RWPE2 (cell line): ENCODE measurements at regions not wholly inside any gene's neighbourhood (a gene's known extent, or its start where the extent isn't known, plus 50 kb on each side); places are given as distances from the start of the nearest gene placed in this dataset.

ENCODE experiments used
- ATAC-seq: fragments of 200-7000 bp; cut with Tn5 transposase; 3 replicates; pipeline ENCODE4 v1.9.1; 2021; ENCODE audit warnings: low read depth
- DNase-seq: peaks from one replicate; pipeline ENCODE4 v3.0.0-alpha.2; 2020; ENCODE audit warnings: low spot score
- H3K27ac ChIP-seq: fragments of 450-650 bp; 2 replicates; pipeline ENCODE4 v1.5.1; 2017; ENCODE audit warnings: mild to moderate bottlenecking; ENCODE audit not compliant: poor library complexity, severe bottlenecking
- H3K27me3 ChIP-seq: fragments of 250-450 bp; sonication (Bioruptor Pico); 2 replicates; pipeline ENCODE4 v1.5.1; 2021; ENCODE audit warnings: mild to moderate bottlenecking, moderate library complexity; ENCODE audit not compliant: insufficient read depth, poor library complexity, severe bottlenecking
- H3K36me3 ChIP-seq: fragments of 250-450 bp; sonication (Bioruptor Pico); 2 replicates; pipeline ENCODE4 v1.5.1; 2020; ENCODE audit warnings: low read depth, mild to moderate bottlenecking, moderate library complexity
- H3K4me1 ChIP-seq: fragments of 250-450 bp; sonication (Bioruptor Pico); 2 replicates; pipeline ENCODE4 v1.5.1; 2021; ENCODE audit warnings: mild to moderate bottlenecking, moderate library complexity; ENCODE audit not compliant: insufficient read depth, poor library complexity, severe bottlenecking
- H3K4me3 ChIP-seq: fragments of 250-450 bp; sonication (Bioruptor Pico); 2 replicates; pipeline ENCODE4 v1.5.1; 2021; ENCODE audit warnings: mild to moderate bottlenecking, moderate library complexity; ENCODE audit not compliant: severe bottlenecking
- H3K9me3 ChIP-seq: fragments of 250-450 bp; sonication (Bioruptor Pico); 2 replicates; pipeline ENCODE4 v1.5.1; 2021; ENCODE audit warnings: mild to moderate bottlenecking, moderate library complexity; ENCODE audit not compliant: severe bottlenecking
- TF ChIP-seq, protein P1 (sequence below): fragments of 450-650 bp; IDR thresholded peaks from one replicate; pipeline ENCODE4 v1.5.1; 2017; ENCODE audit warnings: mild to moderate bottlenecking, moderate library complexity; ENCODE audit not compliant: poor library complexity, severe bottlenecking

DNA sequence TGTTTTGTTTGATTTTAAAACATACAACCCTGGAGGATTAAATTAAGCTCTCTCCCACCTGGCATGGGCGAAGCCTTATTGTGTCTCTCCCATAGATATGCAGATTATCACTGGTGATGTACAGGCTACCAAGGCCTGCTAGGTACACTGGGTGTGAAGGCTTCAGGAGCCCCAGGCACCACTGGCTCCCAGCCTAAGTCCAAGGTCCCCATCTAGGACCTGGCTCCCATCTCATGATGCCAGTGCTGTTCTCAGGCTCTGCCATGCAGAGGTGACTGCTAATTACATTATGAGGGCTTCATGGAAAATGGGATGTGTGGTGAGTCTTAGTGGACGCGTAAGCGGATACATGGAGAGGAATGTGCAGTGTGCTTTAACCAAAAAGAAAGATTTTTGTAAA lies 201.2 kb upstream of the KLHL29 start:
- DNase-seq (no peak), ATAC-seq (no peak)
- H3K9me3 ChIP-seq: no peaks in the 10 kb centered on the region
- TF ChIP-seq, protein P1, sequence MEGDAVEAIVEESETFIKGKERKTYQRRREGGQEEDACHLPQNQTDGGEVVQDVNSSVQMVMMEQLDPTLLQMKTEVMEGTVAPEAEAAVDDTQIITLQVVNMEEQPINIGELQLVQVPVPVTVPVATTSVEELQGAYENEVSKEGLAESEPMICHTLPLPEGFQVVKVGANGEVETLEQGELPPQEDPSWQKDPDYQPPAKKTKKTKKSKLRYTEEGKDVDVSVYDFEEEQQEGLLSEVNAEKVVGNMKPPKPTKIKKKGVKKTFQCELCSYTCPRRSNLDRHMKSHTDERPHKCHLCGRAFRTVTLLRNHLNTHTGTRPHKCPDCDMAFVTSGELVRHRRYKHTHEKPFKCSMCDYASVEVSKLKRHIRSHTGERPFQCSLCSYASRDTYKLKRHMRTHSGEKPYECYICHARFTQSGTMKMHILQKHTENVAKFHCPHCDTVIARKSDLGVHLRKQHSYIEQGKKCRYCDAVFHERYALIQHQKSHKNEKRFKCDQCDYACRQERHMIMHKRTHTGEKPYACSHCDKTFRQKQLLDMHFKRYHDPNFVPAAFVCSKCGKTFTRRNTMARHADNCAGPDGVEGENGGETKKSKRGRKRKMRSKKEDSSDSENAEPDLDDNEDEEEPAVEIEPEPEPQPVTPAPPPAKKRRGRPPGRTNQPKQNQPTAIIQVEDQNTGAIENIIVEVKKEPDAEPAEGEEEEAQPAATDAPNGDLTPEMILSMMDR: no peak
- H3K27me3 ChIP-seq: no peaks in the 10 kb centered on the region
- no peaks in the 10 kb centered on the region for H3K4me1 ChIP-seq
- no peak overlapping the region for H3K4me3 ChIP-seq
- no peak overlapping the region for H3K27ac ChIP-seq
- no peaks in the 10 kb centered on the region for H3K36me3 ChIP-seq

DNA sequence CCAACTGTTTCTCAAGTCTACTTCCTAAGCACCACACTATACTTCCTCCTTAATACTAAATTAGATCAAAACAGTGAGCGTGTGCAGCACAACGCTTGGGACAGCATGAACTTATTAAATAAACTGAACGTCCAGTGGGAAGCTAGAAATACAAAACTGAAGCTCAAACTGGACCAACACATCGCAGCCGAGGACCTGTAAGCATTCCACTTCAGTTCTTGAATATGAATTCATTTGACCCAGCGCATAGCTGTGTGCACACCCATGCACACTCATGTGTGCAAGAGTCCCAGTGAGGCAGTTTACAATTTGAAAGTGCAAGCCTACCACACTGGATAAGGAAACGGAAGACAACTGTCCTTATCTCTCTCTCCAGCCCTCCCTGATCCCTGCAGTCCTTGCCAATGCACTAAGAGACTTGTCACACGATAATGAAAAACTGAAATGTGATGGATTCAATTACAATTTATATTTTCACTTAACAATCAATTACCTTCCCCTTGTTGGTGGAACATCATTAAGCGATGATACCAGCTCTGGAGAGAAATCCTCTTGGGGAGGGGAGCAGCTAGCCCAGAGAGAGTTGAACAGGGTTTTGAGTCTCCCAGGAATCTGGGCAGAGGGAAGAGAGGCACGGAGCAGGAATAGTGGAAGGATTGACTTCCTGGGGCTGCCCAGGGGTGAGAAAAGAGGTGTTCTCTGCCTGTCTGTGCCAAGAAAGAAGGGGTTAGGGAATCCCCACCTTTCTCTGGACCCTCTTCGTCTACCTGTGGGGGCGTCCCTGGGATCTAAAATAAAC lies 186.5 kb upstream of the KLHL29 start:
- no peak for DNase-seq
- no peaks in the 10 kb centered on the region for H3K27me3 ChIP-seq
- no peaks in the 10 kb centered on the region for H3K4me1 ChIP-seq
- ATAC-seq: no peak
- no peaks in the 10 kb centered on the region for H3K36me3 ChIP-seq
- H3K27ac ChIP-seq: no peak overlapping the region
- TF ChIP-seq, protein P1: no peak
- H3K9me3 ChIP-seq: no peaks in the 10 kb centered on the region
- H3K4me3 ChIP-seq: no peak overlapping the region

GRCh38 chr2:23199115-23199918 lies 185.7 kb upstream of the KLHL29 start:
- Histone ChIP-seq H3K4me3 (no peak overlapping the region), H3K36me3 (no peaks in the 10 kb centered on the region), H3K27ac (no peak overlapping the region), H3K9me3 (no peaks in the 10 kb centered on the region), H3K27me3 (no peaks in the 10 kb centered on the region), H3K4me1 (no peaks in the 10 kb centered on the region)
- TF ChIP-seq, protein P1: peak; percentile 64
- DNase-seq (no peak), ATAC-seq (no peak)

- H3K36me3 ChIP-seq: no peaks in the 10 kb centered on the region
- no peaks in the 10 kb centered on the region for H3K4me1 ChIP-seq
- no peaks in the 10 kb centered on the region for H3K27me3 ChIP-seq
- ATAC-seq (no peak), DNase-seq (no peak)
- H3K4me3 ChIP-seq: no peak overlapping the region
- TF ChIP-seq, protein P1: no peak
- H3K27ac ChIP-seq: no peak overlapping the region
- H3K9me3 ChIP-seq: no peaks in the 10 kb centered on the region
These were observed 184.8 kb upstream of the KLHL29 start for GRCh38 chr2:23200068-23200786.
